ENCODE measurements at regions not wholly inside any gene's neighbourhood (a gene's known extent, or its start where the extent isn't known, plus 50 kb on each side); places are given as distances from the start of the nearest gene placed in this dataset.

DNA sequence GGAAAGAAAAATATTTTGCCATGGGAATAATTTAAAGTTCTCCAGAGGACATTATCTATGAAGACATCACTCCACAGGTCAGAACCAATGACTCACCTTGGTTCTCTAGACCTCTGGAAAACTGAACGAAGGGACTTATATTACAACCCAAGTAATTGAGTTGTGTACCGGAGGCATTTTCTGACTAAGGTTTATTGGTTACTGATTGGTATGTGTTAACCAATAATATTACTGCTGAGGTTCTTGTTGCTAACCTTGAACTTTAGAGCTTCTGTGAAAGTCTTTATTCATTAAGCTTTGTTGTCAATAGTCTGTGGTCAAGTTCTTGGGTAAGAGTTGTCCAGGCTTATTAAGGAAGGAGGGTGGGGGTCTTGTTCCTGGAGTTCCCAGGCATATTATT, 78.1 kb upstream of the MTPN start:
- no peak overlapping the region for H4K8ac ChIP-seq (ENCODE audit: low read depth, low read length)
- H2AK5ac ChIP-seq (ENCODE audit: low read length): no peak overlapping the region
- H3K4me3 ChIP-seq (ENCODE audit: low read length): no peak overlapping the region
- no peak overlapping the region for H3K27ac ChIP-seq (ENCODE audit: low read depth, low read length)
- H3K4me1 ChIP-seq (ENCODE audit: control insufficient read depth, low read depth, low read length): peaks cover 2% of the 10 kb centered on the region
- no peak overlapping the region for H3K23ac ChIP-seq (ENCODE audit: low read length)
- DNase-seq: no peak
- H3K36me3 ChIP-seq (ENCODE audit: control insufficient read depth, insufficient read depth, low read length): no peaks in the 10 kb centered on the region
- no peak overlapping the region for H3K18ac ChIP-seq (ENCODE audit: low read length)
- no peak overlapping the region for H2BK5ac ChIP-seq (ENCODE audit: low read length)
- no peaks in the 10 kb centered on the region for H3K27me3 ChIP-seq (ENCODE audit: insufficient read depth, low read length, poor library complexity)
- H3K79me2 ChIP-seq (ENCODE audit: control insufficient read depth, insufficient read depth, low read length): no peaks in the 10 kb centered on the region
- H2BK120ac ChIP-seq (ENCODE audit: low read depth, low read length): no peak overlapping the region
- no peak overlapping the region for H4K5ac ChIP-seq (ENCODE audit: low read length)
- H3K4me2 ChIP-seq (ENCODE audit: low read length): no peak overlapping the region
- no peaks in the 10 kb centered on the region for H3K79me1 ChIP-seq (ENCODE audit: low read length)
- no peak overlapping the region for H3K9ac ChIP-seq (ENCODE audit: low read length)
- H3K4ac ChIP-seq (ENCODE audit: low read depth, low read length): no peak overlapping the region
- WGBS (ENCODE audit: extremely low coverage, insufficient coverage, low lambda C conversion rate): no CpG with 5 or more reads among the region's 2 CpGs
- no peak overlapping the region for H2BK15ac ChIP-seq (replicated peaks; ENCODE audit: low read depth)
- H3K56ac ChIP-seq (ENCODE audit: low read length): no peak overlapping the region

DNA sequence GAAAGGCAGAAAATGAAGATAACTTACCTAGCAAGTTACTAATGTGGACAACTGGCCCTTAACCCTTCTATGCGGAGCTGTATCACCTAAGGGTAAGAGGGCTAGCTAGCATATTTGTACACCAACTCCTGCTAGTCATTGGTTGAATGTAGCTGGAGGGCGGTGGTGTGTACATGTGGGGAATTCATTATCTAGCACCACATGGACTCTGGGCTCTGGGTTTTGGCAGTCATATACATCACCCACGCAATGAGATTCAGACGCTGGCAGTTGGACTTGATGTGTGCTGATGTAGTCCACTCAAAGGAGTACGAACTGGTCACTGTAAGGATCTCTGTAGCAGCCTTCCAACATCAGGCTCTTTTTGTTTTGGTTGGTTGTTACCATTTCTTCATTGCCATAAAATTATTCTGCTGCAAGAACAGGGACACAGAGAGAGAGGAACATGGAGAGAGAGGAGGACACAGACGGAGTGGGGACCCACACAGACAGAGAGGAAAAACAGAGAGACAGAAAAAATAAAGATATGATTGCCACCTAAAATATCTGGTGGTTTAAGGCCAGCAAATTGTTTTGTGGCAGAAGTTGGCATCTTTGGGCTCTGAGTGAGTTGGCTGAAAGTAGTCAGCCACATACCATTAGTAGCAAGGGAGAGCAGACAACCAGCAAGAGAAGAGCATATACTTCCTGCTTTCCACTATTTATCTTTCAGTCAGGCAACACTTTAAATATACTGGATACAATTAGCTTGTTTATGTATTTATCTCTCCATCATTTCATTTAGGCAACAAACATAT, 76.7 kb upstream of the MTPN start:
- no peaks in the 10 kb centered on the region for H3K27me3 ChIP-seq (ENCODE audit: insufficient read depth, low read length, poor library complexity)
- peaks cover 2% of the 10 kb centered on the region for H3K4me1 ChIP-seq (ENCODE audit: control insufficient read depth, low read depth, low read length)
- no peak for DNase-seq
- H2BK15ac ChIP-seq (replicated peaks; ENCODE audit: low read depth): no peak overlapping the region
- no peak overlapping the region for H3K4me3 ChIP-seq (ENCODE audit: low read length)
- H3K27ac ChIP-seq (ENCODE audit: low read depth, low read length): no peak overlapping the region
- no peak overlapping the region for H3K56ac ChIP-seq (ENCODE audit: low read length)
- H3K79me1 ChIP-seq (ENCODE audit: low read length): no peaks in the 10 kb centered on the region
- H3K23ac ChIP-seq (ENCODE audit: low read length): no peak overlapping the region
- H3K4me2 ChIP-seq (ENCODE audit: low read length): no peak overlapping the region
- H3K9ac ChIP-seq (ENCODE audit: low read length): no peak overlapping the region
- H3K36me3 ChIP-seq (ENCODE audit: control insufficient read depth, insufficient read depth, low read length): no peaks in the 10 kb centered on the region
- H3K4ac ChIP-seq (ENCODE audit: low read depth, low read length): no peak overlapping the region
- H3K18ac ChIP-seq (ENCODE audit: low read length): no peak overlapping the region
- H2AK5ac ChIP-seq (ENCODE audit: low read length): no peak overlapping the region
- H3K79me2 ChIP-seq (ENCODE audit: control insufficient read depth, insufficient read depth, low read length): no peaks in the 10 kb centered on the region
- H2BK120ac ChIP-seq (ENCODE audit: low read depth, low read length): no peak overlapping the region
- no peak overlapping the region for H2BK5ac ChIP-seq (ENCODE audit: low read length)
- no CpG with 5 or more reads among the region's 6 CpGs for WGBS (ENCODE audit: extremely low coverage, insufficient coverage, low lambda C conversion rate)
- no peak overlapping the region for H4K5ac ChIP-seq (ENCODE audit: low read length)
- no peak overlapping the region for H4K8ac ChIP-seq (ENCODE audit: low read depth, low read length)

DNA sequence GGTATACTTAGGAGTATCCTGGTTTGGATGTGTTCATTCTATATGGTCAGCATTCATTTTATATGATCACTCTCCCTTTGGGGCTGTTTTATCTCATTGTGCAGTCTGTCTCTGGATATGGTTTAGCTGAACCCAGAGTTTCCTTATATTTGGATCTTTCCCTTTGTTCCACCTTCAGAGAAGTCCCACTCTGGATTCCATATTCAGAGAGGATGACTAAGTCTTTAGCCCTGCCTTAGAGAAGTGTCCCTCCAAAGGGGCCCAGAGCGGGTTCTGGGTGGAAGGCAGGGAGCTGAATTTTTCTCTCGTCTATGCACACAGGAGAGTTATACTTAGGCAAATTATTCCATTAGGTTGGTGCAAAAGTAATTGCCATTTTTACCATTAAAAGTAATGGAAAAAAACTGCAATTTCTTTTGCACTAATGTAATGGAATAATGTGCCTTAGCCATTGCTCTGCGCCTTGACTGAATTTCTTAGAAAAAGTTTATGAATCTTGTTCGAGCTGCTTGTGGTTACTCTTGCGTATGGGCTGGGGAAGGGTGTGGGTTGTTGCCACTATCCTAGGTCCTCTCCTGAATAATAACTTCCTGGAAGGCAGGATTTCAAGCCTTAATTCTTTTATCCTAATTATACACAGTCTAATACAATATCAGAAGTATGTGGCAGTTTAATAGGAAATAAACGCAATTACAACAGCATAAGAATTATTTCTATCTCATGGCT, 74.2 kb upstream of the MTPN start:
- Histone ChIP-seq H2BK120ac (ENCODE audit: low read depth, low read length) (no peak overlapping the region), H3K9ac (ENCODE audit: low read length) (no peak overlapping the region), H3K27me3 (ENCODE audit: insufficient read depth, low read length, poor library complexity) (no peaks in the 10 kb centered on the region), H3K79me1 (ENCODE audit: low read length) (no peaks in the 10 kb centered on the region), H4K8ac (ENCODE audit: low read depth, low read length) (no peak overlapping the region), H3K79me2 (ENCODE audit: control insufficient read depth, insufficient read depth, low read length) (no peaks in the 10 kb centered on the region), H3K4me3 (ENCODE audit: low read length) (no peak overlapping the region), H3K4ac (ENCODE audit: low read depth, low read length) (no peak overlapping the region), H3K36me3 (ENCODE audit: control insufficient read depth, insufficient read depth, low read length) (no peaks in the 10 kb centered on the region), H2BK15ac (replicated peaks; ENCODE audit: low read depth) (no peak overlapping the region), H3K4me1 (ENCODE audit: control insufficient read depth, low read depth, low read length) (no peaks in the 10 kb centered on the region), H2AK5ac (ENCODE audit: low read length) (no peak overlapping the region), H3K4me2 (ENCODE audit: low read length) (no peak overlapping the region), H3K56ac (ENCODE audit: low read length) (no peak overlapping the region), H3K23ac (ENCODE audit: low read length) (no peak overlapping the region), H4K5ac (ENCODE audit: low read length) (no peak overlapping the region), H3K18ac (ENCODE audit: low read length) (no peak overlapping the region), H2BK5ac (ENCODE audit: low read length) (no peak overlapping the region), H3K27ac (ENCODE audit: low read depth, low read length) (no peak overlapping the region)
- no CpG with 5 or more reads among the region's 6 CpGs for WGBS (ENCODE audit: extremely low coverage, insufficient coverage, low lambda C conversion rate)
- no peak for DNase-seq

DNA sequence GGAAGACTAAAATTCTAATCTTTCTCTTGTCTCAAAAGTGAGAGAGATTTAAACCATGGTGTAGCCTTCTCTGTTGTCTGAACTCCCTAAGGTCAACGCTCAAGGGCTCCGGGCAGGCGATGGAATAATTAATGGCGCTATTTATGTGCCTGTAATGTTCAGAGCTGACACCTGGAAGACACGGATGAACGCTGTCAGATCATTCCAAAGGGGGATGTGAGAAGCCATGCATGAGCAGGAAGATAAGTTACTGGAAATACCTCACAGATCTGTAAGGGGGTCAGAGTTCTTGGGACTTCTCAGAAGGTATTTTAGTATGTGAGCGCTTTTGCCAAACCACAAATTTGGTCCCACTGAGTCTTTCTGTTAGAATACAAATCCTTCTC, 73.3 kb upstream of the MTPN start:
- Histone ChIP-seq H2AK5ac (ENCODE audit: low read length) (no peak overlapping the region), H2BK5ac (ENCODE audit: low read length) (no peak overlapping the region), H3K23ac (ENCODE audit: low read length) (no peak overlapping the region), H3K36me3 (ENCODE audit: control insufficient read depth, insufficient read depth, low read length) (no peaks in the 10 kb centered on the region), H3K4ac (ENCODE audit: low read depth, low read length) (no peak overlapping the region), H2BK120ac (ENCODE audit: low read depth, low read length) (no peak overlapping the region), H3K18ac (ENCODE audit: low read length) (no peak overlapping the region), H4K5ac (ENCODE audit: low read length) (no peak overlapping the region), H4K8ac (ENCODE audit: low read depth, low read length) (no peak overlapping the region), H3K27me3 (ENCODE audit: insufficient read depth, low read length, poor library complexity) (no peaks in the 10 kb centered on the region), H3K56ac (ENCODE audit: low read length) (no peak overlapping the region), H3K4me3 (ENCODE audit: low read length) (no peak overlapping the region), H3K4me2 (ENCODE audit: low read length) (no peak overlapping the region), H3K4me1 (ENCODE audit: control insufficient read depth, low read depth, low read length) (no peaks in the 10 kb centered on the region), H3K9ac (ENCODE audit: low read length) (no peak overlapping the region), H3K79me2 (ENCODE audit: control insufficient read depth, insufficient read depth, low read length) (no peaks in the 10 kb centered on the region), H3K27ac (ENCODE audit: low read depth, low read length) (no peak overlapping the region), H3K79me1 (ENCODE audit: low read length) (no peaks in the 10 kb centered on the region), H2BK15ac (replicated peaks; ENCODE audit: low read depth) (no peak overlapping the region)
- DNase-seq: no peak
- WGBS (ENCODE audit: extremely low coverage, insufficient coverage, low lambda C conversion rate): no CpG with 5 or more reads among the region's 7 CpGs

DNA sequence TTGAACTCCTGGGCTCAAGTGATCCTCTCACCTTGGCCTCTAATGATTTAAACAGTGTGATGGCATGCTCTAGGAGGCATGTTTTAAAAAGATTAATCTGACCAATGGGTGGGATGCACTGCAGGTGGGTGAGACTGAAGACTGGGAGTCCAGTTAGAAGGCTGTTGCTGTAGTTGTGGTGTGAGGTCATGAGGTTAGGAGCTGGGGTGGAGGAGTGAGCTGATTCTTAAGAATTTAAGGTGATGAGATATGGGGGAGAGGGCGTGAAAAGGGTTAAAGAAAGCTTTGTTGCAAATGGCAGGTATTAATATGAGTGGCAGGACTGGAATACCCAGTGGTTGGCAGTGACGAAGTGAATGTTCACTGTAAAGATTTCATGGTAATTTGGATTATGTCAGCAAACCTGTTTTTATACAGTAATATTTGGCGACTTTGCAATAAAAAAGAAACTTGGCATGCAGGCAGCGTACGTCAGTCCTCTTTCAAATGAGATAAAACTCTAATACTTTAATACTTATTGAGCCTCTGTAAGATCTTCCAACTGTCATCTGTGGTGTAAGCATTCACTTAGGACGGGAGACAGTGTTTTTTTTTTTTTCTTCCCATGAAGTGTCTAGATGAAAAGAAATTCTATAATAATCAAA, 72.8 kb upstream of the MTPN start:
- H3K9ac ChIP-seq (ENCODE audit: low read length): no peak overlapping the region
- no peaks in the 10 kb centered on the region for H3K27me3 ChIP-seq (ENCODE audit: insufficient read depth, low read length, poor library complexity)
- H3K4ac ChIP-seq (ENCODE audit: low read depth, low read length): no peak overlapping the region
- 100% methylated on average over 1 of the region's 6 CpGs for WGBS (ENCODE audit: extremely low coverage, insufficient coverage, low lambda C conversion rate)
- no peak overlapping the region for H3K56ac ChIP-seq (ENCODE audit: low read length)
- H3K4me2 ChIP-seq (ENCODE audit: low read length): no peak overlapping the region
- no peak overlapping the region for H3K18ac ChIP-seq (ENCODE audit: low read length)
- no peak overlapping the region for H2AK5ac ChIP-seq (ENCODE audit: low read length)
- no peak overlapping the region for H3K27ac ChIP-seq (ENCODE audit: low read depth, low read length)
- no peaks in the 10 kb centered on the region for H3K79me1 ChIP-seq (ENCODE audit: low read length)
- no peaks in the 10 kb centered on the region for H3K4me1 ChIP-seq (ENCODE audit: control insufficient read depth, low read depth, low read length)
- H3K36me3 ChIP-seq (ENCODE audit: control insufficient read depth, insufficient read depth, low read length): no peaks in the 10 kb centered on the region
- no peak overlapping the region for H2BK120ac ChIP-seq (ENCODE audit: low read depth, low read length)
- H3K23ac ChIP-seq (ENCODE audit: low read length): no peak overlapping the region
- no peaks in the 10 kb centered on the region for H3K79me2 ChIP-seq (ENCODE audit: control insufficient read depth, insufficient read depth, low read length)
- no peak for DNase-seq
- no peak overlapping the region for H4K8ac ChIP-seq (ENCODE audit: low read depth, low read length)
- no peak overlapping the region for H4K5ac ChIP-seq (ENCODE audit: low read length)
- no peak overlapping the region for H2BK15ac ChIP-seq (replicated peaks; ENCODE audit: low read depth)
- no peak overlapping the region for H2BK5ac ChIP-seq (ENCODE audit: low read length)
- H3K4me3 ChIP-seq (ENCODE audit: low read length): no peak overlapping the region
